SW 1271 (cell line): ENCODE measurements at regions not wholly inside any gene's neighbourhood (a gene's known extent, or its start where the extent isn't known, plus 50 kb on each side); places are given as distances from the start of the nearest gene placed in this dataset.
"Not testable (repeated sequence)": the region's sequence is repeated elsewhere in the genome, so short reads cannot be mapped to it uniquely, and the experiment has no call there.

ENCODE experiments used
- DNase-seq, 2 experiments: peaks; one replicate each; lab custom pipeline; 2025; lab: John Stamatoyannopoulos, UW

- DNase-seq: no peak
Observed at GRCh38 chr12:127809275-127809674, 457.7 kb upstream of the TMEM132C start.

- DNase-seq: no peak
Observed at GRCh38 chr12:127810041-127810440, 456.9 kb upstream of the TMEM132C start.

GRCh38 chr12:127810459-127810858 lies 456.5 kb upstream of the TMEM132C start:
- not testable (repeated sequence) for DNase-seq

- no peak for DNase-seq
Observed at GRCh38 chr12:127811988-127812387, 455.0 kb upstream of the TMEM132C start.

GRCh38 chr12:127813147-127813546 lies 453.8 kb upstream of the TMEM132C start:
- DNase-seq: no peak

GRCh38 chr12:127819056-127819455 lies 447.9 kb upstream of the TMEM132C start:
- DNase-seq: no peak

- no peak for DNase-seq
Observed at GRCh38 chr12:127820271-127820670, 446.7 kb upstream of the TMEM132C start.

- no peak for DNase-seq
Observed at GRCh38 chr12:127820846-127821245, 446.1 kb upstream of the TMEM132C start.

- DNase-seq: no peak
Observed at GRCh38 chr12:127822809-127823411, 444.1 kb upstream of the TMEM132C start.

GRCh38 chr12:127823801-127824200 lies 443.2 kb upstream of the TMEM132C start:
- DNase-seq: no peak

GRCh38 chr12:127829281-127830064 lies 437.5 kb upstream of the TMEM132C start:
- DNase-seq: no peak

GRCh38 chr12:127830065-127830460 lies 436.9 kb upstream of the TMEM132C start:
- no peak for DNase-seq

- no peak for DNase-seq
Observed at GRCh38 chr12:127830730-127831129, 436.2 kb upstream of the TMEM132C start.

- DNase-seq: no peak
Observed at GRCh38 chr12:127832172-127832571, 434.8 kb upstream of the TMEM132C start.

GRCh38 chr12:127836802-127837201 lies 430.2 kb upstream of the TMEM132C start:
- DNase-seq: not testable (repeated sequence)

GRCh38 chr12:127857661-127858060 lies 409.3 kb upstream of the TMEM132C start:
- no peak for DNase-seq

GRCh38 chr12:127860536-127860935 lies 406.4 kb upstream of the TMEM132C start:
- DNase-seq: no peak

GRCh38 chr12:127861406-127861805 lies 405.6 kb upstream of the TMEM132C start:
- DNase-seq: no peak

GRCh38 chr12:127873306-127873705 lies 393.7 kb upstream of the TMEM132C start:
- no peak for DNase-seq

GRCh38 chr12:127881371-127882140 lies 385.4 kb upstream of the TMEM132C start:
- DNase-seq: no peak

- no peak for DNase-seq
Observed at GRCh38 chr12:127883013-127883412, 384.0 kb upstream of the TMEM132C start.

- no peak for DNase-seq
Observed at GRCh38 chr12:127885954-127886750, 380.8 kb upstream of the TMEM132C start.
